HG03175 (cell line): ENCODE measurements at regions not wholly inside any gene's neighbourhood (a gene's known extent, or its start where the extent isn't known, plus 50 kb on each side); places are given as distances from the start of the nearest gene placed in this dataset.
"Not testable (repeated sequence)": the region's sequence is repeated elsewhere in the genome, so short reads cannot be mapped to it uniquely, and the experiment has no call there.

Experiments used
- ATAC-seq: cut with Tn5 transposase; IDR thresholded peaks from one replicate; pipeline ENCODE4 v1.9.1; 2021; ENCODE audit warnings: mild to moderate bottlenecking, moderate library complexity; ENCODE audit not compliant: unreplicated experiment

GRCh38 chr5:120813551-120813950 is 349.5 kb downstream of the PRR16 start:
- no peak for ATAC-seq

GRCh38 chr5:120817044-120817985 is 353.2 kb downstream of the PRR16 start:
- no peak for ATAC-seq

GRCh38 chr5:120818128-120818527 is 354.0 kb downstream of the PRR16 start:
- no peak for ATAC-seq

- no peak for ATAC-seq
Measured at GRCh38 chr5:120823328-120823727, 359.2 kb downstream of the PRR16 start.

- ATAC-seq = not testable (repeated sequence)
Measured at GRCh38 chr5:120831646-120832045, 367.5 kb downstream of the PRR16 start.

- no peak for ATAC-seq
Measured at GRCh38 chr5:120841830-120842229, 377.7 kb downstream of the PRR16 start.

GRCh38 chr5:120843390-120843980 is 379.4 kb downstream of the PRR16 start:
- ATAC-seq = no peak

GRCh38 chr5:120848883-120849282 is 384.8 kb downstream of the PRR16 start:
- no peak for ATAC-seq

- no peak for ATAC-seq
Measured at GRCh38 chr5:120852222-120852860, 388.2 kb downstream of the PRR16 start.

GRCh38 chr5:120866997-120867396 is 402.9 kb downstream of the PRR16 start:
- no peak for ATAC-seq

- ATAC-seq = no peak
Measured at GRCh38 chr5:120869831-120870230, 405.7 kb downstream of the PRR16 start.

- ATAC-seq = no peak
Measured at GRCh38 chr5:120872297-120872696, 408.2 kb downstream of the PRR16 start.

- no peak for ATAC-seq
Measured at GRCh38 chr5:120873083-120873482, 409.0 kb downstream of the PRR16 start.

GRCh38 chr5:120874081-120874862 is 410.2 kb downstream of the PRR16 start:
- ATAC-seq = no peak

GRCh38 chr5:120882038-120882775 is 418.1 kb downstream of the PRR16 start:
- no peak for ATAC-seq

GRCh38 chr5:120886351-120886860 is 422.3 kb downstream of the PRR16 start:
- ATAC-seq = no peak

- no peak for ATAC-seq
Measured at GRCh38 chr5:120895660-120896059, 431.6 kb downstream of the PRR16 start.

GRCh38 chr5:120901199-120901598 is 437.1 kb downstream of the PRR16 start:
- no peak for ATAC-seq

- ATAC-seq = no peak
Measured at GRCh38 chr5:120907953-120908352, 443.9 kb downstream of the PRR16 start.

GRCh38 chr5:120910629-120911028 is 446.5 kb downstream of the PRR16 start:
- ATAC-seq = no peak
